NCI-H2107 treated with DMSO at 0.1 percent for 48 hours (cell line): ENCODE measurements at regions not wholly inside any gene's neighbourhood (a gene's known extent, or its start where the extent isn't known, plus 50 kb on each side); places are given as distances from the start of the nearest gene placed in this dataset.

Experiments used
- DNase-seq: peaks from one replicate; lab custom pipeline; 2025; ENCODE audit not compliant: unreplicated experiment; lab: John Stamatoyannopoulos, UW

- DNase-seq: no peak
These were observed 72.8 kb upstream of the MTPN start for GRCh38 chr7:136049818-136050461.

- no peak for DNase-seq
These were observed 72.0 kb upstream of the MTPN start for GRCh38 chr7:136049117-136049516.

- DNase-seq: no peak
These were observed 69.4 kb upstream of the MTPN start for GRCh38 chr7:136046548-136046947.

GRCh38 chr7:136045992-136046391 lies 68.8 kb upstream of the MTPN start:
- DNase-seq: no peak

GRCh38 chr7:136045181-136045580 lies 68.0 kb upstream of the MTPN start:
- DNase-seq: no peak

- no peak for DNase-seq
These were observed 62.6 kb upstream of the MTPN start for GRCh38 chr7:136039577-136040345.

GRCh38 chr7:136036336-136036735 lies 59.2 kb upstream of the MTPN start:
- no peak for DNase-seq

- no peak for DNase-seq
These were observed 57.0 kb upstream of the MTPN start for GRCh38 chr7:136034132-136034531.

GRCh38 chr7:136033413-136034031 lies 56.4 kb upstream of the MTPN start:
- DNase-seq: no peak

GRCh38 chr7:136030867-136031318 lies 53.7 kb upstream of the MTPN start:
- no peak for DNase-seq

GRCh38 chr7:136030330-136030729 lies 53.2 kb upstream of the MTPN start:
- DNase-seq: no peak

GRCh38 chr7:136027160-136027559 lies 50.0 kb upstream of the MTPN start:
- DNase-seq: no peak
